Activated CD4-positive, alpha-beta T cell treated with anti-CD3 and anti-CD28 coated beads, Interleukin-2, Interleukin-6, amounts not matched to agents 100 ng/mL and 50 ng/mL, durations not matched to agents 16 hours and 8 hours (primary cell): ENCODE measurements at regions not wholly inside any gene's neighbourhood (a gene's known extent, or its start where the extent isn't known, plus 50 kb on each side); places are given as distances from the start of the nearest gene placed in this dataset.
A peak's percentile ranks its signal among the peaks of the same experiment; 100 is the strongest.

ENCODE experiments used
- DNase-seq: peaks from one replicate; pipeline ENCODE4 v3.0.0-alpha.2; 2020

GRCh38 chr20:51335329-51335841, 207.1 kb downstream of the NFATC2 start:
- peak; percentile 86 for DNase-seq

GRCh38 chr20:51334609-51335008, 207.9 kb downstream of the NFATC2 start:
- DNase-seq: no peak

GRCh38 chr20:51333971-51334370, 208.5 kb downstream of the NFATC2 start:
- no peak for DNase-seq

GRCh38 chr20:51333446-51333845, 209.1 kb downstream of the NFATC2 start:
- DNase-seq: no peak

- DNase-seq: no peak
Measured at GRCh38 chr20:51331481-51331880, 211.0 kb downstream of the NFATC2 start.

- no peak for DNase-seq
Measured at GRCh38 chr20:51329845-51330244, 212.7 kb downstream of the NFATC2 start.

- DNase-seq: no peak
Measured at GRCh38 chr20:51327251-51327841, 215.2 kb downstream of the NFATC2 start.

GRCh38 chr20:51326201-51326819, 216.2 kb downstream of the NFATC2 start:
- DNase-seq: peak; percentile 51

- no peak for DNase-seq
Measured at GRCh38 chr20:51322164-51322707, 220.3 kb downstream of the NFATC2 start.

- DNase-seq: no peak
Measured at GRCh38 chr20:51321343-51322163, 221.0 kb downstream of the NFATC2 start.

- no peak for DNase-seq
Measured at GRCh38 chr20:51319522-51319921, 223.0 kb downstream of the NFATC2 start.

GRCh38 chr20:51318058-51318949, 224.2 kb downstream of the NFATC2 start:
- peak; percentile 60 for DNase-seq

GRCh38 chr20:51315390-51315789, 227.1 kb downstream of the NFATC2 start:
- no peak for DNase-seq

GRCh38 chr20:51313358-51313827, 229.1 kb downstream of the NFATC2 start:
- DNase-seq: no peak

- no peak for DNase-seq
Measured at GRCh38 chr20:51312480-51312783, 230.1 kb downstream of the NFATC2 start.

GRCh38 chr20:51311636-51312479, 230.7 kb downstream of the NFATC2 start:
- no peak for DNase-seq

- no peak for DNase-seq
Measured at GRCh38 chr20:51310216-51310615, 232.3 kb downstream of the NFATC2 start.

GRCh38 chr20:51309128-51309527, 233.4 kb downstream of the NFATC2 start:
- no peak for DNase-seq

- DNase-seq: peak; percentile 80
Measured at GRCh38 chr20:51306521-51307358, 235.8 kb downstream of the NFATC2 start.

- DNase-seq: no peak
Measured at GRCh38 chr20:51306081-51306480, 236.4 kb downstream of the NFATC2 start.
